Neural crest cell (in vitro differentiated cells): ENCODE measurements at regions not wholly inside any gene's neighbourhood (a gene's known extent, or its start where the extent isn't known, plus 50 kb on each side); places are given as distances from the start of the nearest gene placed in this dataset.
A peak's percentile ranks its signal among the peaks of the same experiment; 100 is the strongest.

Experiments used
- DNase-seq: peaks from one replicate; pipeline ENCODE4 v3.0.0; 2021; ENCODE audit warnings: low read depth, mixed read lengths, low spot score
- H3K27ac Mint-ChIP-seq: one replicate; pipeline ENCODE4 v1.8.0; 2021; ENCODE audit warnings: mild to moderate bottlenecking, mixed read lengths; ENCODE audit not compliant: unreplicated experiment
- H3K27me3 Mint-ChIP-seq: 2 replicates; pipeline ENCODE4 v1.8.0; 2021; ENCODE audit warnings: low read depth, mild to moderate bottlenecking, mixed read lengths
- H3K36me3 Mint-ChIP-seq: 2 replicates; pipeline ENCODE4 v1.8.0; 2021; ENCODE audit warnings: low read depth, mild to moderate bottlenecking, mixed read lengths
- H3K4me1 Mint-ChIP-seq: 2 replicates; pipeline ENCODE4 v1.8.0; 2021; ENCODE audit warnings: mixed read lengths
- H3K4me3 Mint-ChIP-seq: one replicate; pipeline ENCODE4 v1.8.0; 2021; ENCODE audit warnings: mild to moderate bottlenecking, mixed read lengths
- H3K9me3 Mint-ChIP-seq: 2 replicates; pipeline ENCODE4 v1.8.0; 2021; ENCODE audit warnings: mixed read lengths
- CTCF ChIP-seq: fragments of 200-600 bp; sonication (generic); conservative IDR thresholded peaks from 2 replicates; pipeline ENCODE4 v1.5.0; 2021; ENCODE audit warnings: antibody characterized with exemption, mild to moderate bottlenecking

- Mint-ChIP-seq H3K9me3 (peaks cover 11% of the 10 kb centered on the region), H3K4me3 (no peak overlapping the region), H3K36me3 (peaks cover 4% of the 10 kb centered on the region), H3K27ac (peak overlapping the region; percentile 78), H3K27me3 (no peaks in the 10 kb centered on the region), H3K4me1 (peaks cover 4% of the 10 kb centered on the region)
- no peak for DNase-seq
- no peak for TF ChIP-seq CTCF
Observed at GRCh38 chr9:87233899-87234455, 263.7 kb upstream of the DAPK1 start.

GRCh38 chr9:87234854-87235253, 262.8 kb upstream of the DAPK1 start:
- H3K4me1 Mint-ChIP-seq, result peaks cover 4% of the 10 kb centered on the region
- no peak for DNase-seq
- H3K9me3 Mint-ChIP-seq, result peaks cover 11% of the 10 kb centered on the region
- no peak overlapping the region for H3K4me3 Mint-ChIP-seq
- H3K27ac Mint-ChIP-seq, result no peak overlapping the region
- TF ChIP-seq CTCF, result no peak
- peaks cover 4% of the 10 kb centered on the region for H3K36me3 Mint-ChIP-seq
- no peaks in the 10 kb centered on the region for H3K27me3 Mint-ChIP-seq

- Mint-ChIP-seq H3K4me1 (no peaks in the 10 kb centered on the region), H3K4me3 (no peak overlapping the region), H3K9me3 (peaks cover 10% of the 10 kb centered on the region), H3K27me3 (no peaks in the 10 kb centered on the region), H3K27ac (no peak overlapping the region), H3K36me3 (peaks cover 2% of the 10 kb centered on the region)
- no peak for DNase-seq
- no peak for TF ChIP-seq CTCF
Observed at GRCh38 chr9:87236546-87236945, 261.1 kb upstream of the DAPK1 start.

- Mint-ChIP-seq H3K27me3 (no peaks in the 10 kb centered on the region), H3K27ac (no peak overlapping the region), H3K4me1 (no peaks in the 10 kb centered on the region), H3K36me3 (no peaks in the 10 kb centered on the region), H3K4me3 (no peak overlapping the region), H3K9me3 (peaks cover 8% of the 10 kb centered on the region)
- TF ChIP-seq CTCF, result no peak
- no peak for DNase-seq
Observed at GRCh38 chr9:87237336-87237735, 260.3 kb upstream of the DAPK1 start.

- no peak for DNase-seq
- Mint-ChIP-seq H3K4me3 (no peak overlapping the region), H3K27ac (no peak overlapping the region), H3K4me1 (no peaks in the 10 kb centered on the region), H3K27me3 (no peaks in the 10 kb centered on the region), H3K9me3 (peaks cover 3% of the 10 kb centered on the region), H3K36me3 (no peaks in the 10 kb centered on the region)
- TF ChIP-seq CTCF, result no peak
Observed at GRCh38 chr9:87238545-87238944, 259.1 kb upstream of the DAPK1 start.

DNA sequence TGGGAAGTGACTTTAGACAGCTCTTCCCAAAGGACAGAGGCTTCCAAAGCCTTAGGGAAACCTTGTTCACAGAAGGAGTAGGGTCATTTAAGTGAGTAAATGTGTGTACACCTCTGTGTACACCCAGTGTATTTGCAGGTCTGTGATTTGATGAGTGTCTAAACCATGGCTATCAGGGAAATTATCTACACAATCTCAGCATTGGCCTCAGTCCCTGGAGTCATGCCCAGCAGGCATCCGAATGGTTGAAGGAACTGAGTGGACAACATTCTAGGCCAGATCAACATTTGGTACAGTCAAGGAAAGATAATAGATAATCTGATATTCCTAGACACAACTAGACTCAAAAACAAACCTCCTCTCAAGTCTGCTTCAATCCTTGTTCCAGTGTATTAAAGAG, 258.4 kb upstream of the DAPK1 start:
- H3K4me3 Mint-ChIP-seq, result no peak overlapping the region
- H3K9me3 Mint-ChIP-seq, result peaks cover 3% of the 10 kb centered on the region
- no peaks in the 10 kb centered on the region for H3K36me3 Mint-ChIP-seq
- TF ChIP-seq CTCF, result no peak
- DNase-seq, result no peak
- H3K27ac Mint-ChIP-seq, result no peak overlapping the region
- no peaks in the 10 kb centered on the region for H3K4me1 Mint-ChIP-seq
- no peaks in the 10 kb centered on the region for H3K27me3 Mint-ChIP-seq
